ENCODE measurements at regions not wholly inside any gene's neighbourhood (a gene's known extent, or its start where the extent isn't known, plus 50 kb on each side); places are given as distances from the start of the nearest gene placed in this dataset.

DNA sequence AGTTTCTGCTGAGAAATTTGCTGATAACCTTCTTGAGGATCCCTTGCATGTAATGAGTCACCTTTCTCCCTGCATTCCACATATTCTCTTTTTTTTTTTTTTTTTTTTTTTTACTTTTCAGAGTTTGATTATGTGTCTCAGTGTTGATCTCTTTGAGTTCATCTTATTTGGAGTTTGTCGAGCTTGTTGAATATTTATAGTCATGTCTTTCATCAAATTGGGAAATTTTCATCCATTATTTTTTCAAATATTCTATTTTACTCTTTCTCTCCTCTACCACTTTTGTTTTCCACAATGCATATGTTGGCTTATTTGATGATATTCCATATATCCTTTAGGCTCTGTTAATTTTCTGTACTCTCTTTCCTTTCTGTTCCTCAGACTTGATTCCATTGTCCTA, 136.1 kb downstream of the MAD2L1 start:
- DNase-seq: no peak

DNA sequence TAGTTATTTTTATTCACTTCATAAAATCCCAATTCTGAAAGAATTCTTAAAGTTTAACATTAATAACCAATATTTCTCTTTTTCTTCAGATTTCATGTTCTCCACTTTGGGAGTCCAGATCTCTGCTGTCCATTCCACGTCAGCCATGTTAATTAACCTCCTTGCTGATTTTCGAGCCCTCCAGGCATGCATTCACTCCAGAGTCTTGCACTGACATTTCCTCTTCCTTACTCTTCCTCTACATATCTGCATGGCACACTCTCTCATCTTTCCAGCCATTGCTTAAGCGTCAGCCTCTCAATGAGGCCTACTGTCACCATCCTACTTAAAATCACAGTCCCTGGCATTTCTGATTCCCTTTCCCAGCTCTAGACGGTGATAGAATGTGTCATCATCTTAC, 144.8 kb downstream of the MAD2L1 start:
- no peak for DNase-seq

DNA sequence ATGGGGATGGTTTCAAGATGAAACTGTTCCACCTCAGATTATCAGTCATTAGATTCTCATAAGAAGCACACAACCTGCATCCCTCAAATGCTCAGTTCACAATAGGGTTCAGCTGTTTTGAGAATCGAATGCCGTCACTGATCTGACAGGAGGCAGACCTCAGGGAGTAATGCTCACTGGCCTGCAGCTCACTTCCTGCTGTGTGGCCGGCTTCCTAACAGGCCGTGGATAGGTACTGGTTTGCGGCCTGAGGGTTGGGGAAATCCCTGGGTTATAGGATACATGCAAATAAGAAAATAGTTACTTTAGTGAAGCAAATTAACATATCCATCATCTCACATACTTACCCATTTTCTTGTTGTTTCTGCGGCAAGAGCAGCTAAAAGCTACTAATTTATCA, 160.4 kb downstream of the MAD2L1 start:
- no peak for DNase-seq

DNA sequence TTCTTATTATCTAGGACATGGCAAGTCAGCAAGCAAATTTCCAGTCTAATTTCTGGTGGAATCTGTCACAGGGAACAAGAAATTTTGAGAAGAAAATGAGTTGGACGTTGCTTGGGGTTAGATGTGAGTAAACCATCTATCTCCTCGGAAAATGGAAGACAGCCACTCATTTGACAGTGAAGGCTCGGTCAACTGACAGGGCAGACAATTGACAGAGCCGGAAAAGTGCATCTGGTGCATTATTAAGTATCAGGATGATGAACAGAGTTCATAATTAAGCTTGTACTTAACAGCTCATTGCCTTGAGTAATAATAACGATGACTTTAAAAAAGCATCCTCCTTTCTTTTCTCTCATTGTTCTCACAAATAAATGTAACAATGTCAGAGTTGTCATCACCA, 168.4 kb downstream of the MAD2L1 start:
- DNase-seq: no peak

DNA sequence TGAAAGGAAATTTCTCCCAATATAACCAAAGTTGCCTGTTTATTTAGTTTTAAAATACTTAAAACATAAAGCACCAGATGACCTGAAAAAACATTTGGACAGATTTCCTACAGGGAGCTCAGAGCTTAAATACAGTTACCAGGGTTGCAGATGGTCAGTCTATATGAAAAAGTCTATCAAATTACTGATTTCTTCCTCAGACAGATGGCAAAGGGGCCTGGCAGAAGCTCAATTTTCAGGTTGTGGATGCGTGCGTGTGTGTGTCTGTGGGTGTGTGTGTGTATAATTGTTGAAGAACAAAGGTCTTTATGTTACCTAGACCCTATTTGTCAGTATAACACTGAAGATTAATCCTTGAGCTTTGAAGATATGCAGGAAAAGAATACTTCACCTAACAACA, 169.4 kb downstream of the MAD2L1 start:
- no peak for DNase-seq

DNA sequence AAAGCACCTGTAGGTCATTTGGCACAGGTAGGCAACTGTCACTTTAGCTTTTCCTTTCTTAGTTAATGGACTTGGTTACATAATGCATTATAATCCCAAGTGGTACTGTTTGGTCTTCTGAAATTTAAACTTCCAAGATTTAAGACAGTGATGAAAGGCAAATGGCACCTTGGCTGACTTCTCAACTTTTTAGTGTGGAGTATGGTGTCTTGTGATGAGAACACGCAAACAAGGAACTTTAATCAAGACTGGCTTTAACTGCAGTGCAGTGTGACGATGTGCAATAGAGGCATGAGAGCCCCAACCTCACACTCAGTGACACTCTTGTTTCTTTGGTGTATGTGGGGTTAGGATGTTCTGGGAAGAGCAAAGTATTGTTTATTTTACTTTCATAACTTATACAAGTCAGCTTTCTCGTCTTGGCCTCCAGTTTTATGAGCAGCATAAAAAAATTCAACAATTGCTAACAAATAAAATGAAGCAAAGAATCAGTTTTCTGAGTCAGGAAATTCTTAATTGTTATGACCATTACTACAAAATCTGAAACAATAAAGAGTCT, 171.9 kb downstream of the MAD2L1 start:
- DNase-seq: no peak

DNA sequence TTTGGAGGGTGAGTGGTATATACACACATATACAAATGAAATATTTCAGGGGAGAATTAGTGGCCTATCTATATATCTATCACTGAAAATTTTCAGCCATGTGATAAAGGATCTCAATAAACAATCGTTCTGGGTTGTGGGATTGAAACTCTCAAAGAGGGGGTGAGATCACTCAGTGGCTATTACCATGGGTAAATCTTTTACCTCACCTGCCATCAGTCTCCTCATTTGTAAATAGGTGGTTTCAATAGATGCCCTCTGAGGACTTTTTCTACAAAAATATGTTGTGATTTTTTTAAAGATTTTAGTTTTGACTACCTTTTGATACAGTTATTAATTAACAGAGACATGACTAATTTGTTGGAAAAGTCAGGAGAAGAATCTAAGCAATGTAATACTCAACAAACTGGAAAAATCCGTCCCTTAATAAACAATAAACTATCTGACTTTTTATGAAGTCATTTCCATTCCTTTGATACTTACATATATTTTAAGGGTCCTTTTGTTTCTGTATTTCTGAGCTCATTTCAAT, 192.8 kb downstream of the MAD2L1 start:
- DNase-seq: no peak

DNA sequence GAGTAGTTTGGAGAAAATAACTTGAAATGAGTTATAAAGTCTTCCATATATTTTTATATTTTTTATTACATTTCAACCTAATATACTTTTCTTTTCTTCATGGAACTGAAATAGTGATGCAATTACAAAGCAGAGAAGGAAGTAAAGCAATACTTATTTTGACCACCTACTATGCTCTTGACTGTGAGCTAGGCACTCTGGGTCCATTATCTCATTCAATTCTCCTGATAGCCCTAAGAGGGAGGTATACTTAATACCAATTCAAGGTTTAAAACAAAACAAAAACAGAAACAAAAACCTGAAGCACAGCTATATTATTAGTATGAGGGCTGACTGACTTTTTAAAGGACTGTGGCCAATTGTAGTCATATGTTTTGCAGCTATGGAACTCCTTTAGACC, 193.5 kb downstream of the MAD2L1 start:
- DNase-seq: no peak

DNA sequence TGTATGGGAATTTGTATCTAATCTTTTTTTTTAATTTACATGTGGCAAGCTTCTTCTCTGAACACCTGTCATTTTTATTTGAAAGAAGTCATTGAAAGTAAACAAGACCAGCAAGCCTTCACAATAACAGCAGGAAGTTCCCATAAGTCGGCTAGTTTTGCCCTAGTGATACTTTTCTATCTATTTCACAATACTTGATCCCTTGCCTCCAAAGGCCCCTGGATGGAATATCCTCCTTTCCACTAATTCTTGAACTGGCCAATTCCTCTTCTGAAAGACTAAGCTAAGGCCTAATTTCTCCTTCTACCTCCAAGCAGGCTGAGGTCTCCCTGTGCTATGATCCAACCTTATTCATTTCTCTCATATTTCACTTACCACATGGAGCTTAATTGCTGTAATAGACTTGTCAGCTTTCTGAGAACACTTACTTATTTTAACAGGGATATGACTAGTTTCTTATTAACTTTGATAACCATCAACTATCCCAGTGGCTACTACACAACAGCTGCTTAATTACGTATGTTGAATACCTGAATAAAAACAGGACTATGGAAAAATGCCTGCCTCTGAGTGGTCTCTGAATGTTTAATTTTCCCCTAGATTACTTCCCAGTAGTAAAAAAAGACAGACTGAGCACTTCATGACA, 194.2 kb downstream of the MAD2L1 start:
- no peak for DNase-seq

DNA sequence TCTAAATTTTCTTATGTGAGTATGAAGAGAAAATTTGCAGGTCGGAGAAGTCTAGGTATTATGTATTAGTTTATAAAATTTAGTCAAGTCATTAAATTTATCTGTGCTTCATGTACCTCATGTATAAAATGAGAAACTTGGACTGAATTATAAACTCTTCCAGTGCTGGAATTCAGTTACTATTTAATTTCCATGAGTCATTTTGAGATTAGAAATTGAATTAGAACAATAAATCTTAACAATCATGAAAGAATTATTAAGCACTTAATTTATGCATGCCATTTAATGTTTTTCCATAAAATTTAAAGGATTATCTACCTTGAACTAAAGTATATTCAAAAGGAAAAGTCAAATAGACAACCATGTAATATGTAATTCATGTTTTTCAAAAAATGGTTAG, 195.8 kb downstream of the MAD2L1 start:
- no peak for DNase-seq

DNA sequence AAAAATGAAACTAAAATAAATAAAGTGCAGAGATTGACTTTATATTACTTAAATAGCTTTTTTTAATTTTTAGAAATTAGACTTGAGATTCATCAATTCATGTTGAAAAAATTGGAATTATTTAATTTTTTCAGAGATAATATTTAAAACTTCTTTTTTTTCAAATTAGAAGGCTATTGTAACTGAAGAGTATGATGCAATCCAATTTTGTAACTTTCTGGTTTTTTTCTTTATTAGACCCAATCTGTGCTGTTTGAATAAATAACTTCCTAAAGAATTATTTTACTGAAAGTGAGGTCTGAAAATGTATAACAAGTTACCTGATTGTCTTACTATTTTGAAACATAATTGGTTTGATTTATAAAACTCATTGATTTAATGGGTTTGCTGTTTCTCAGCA, 200.9 kb downstream of the MAD2L1 start:
- no peak for DNase-seq

DNA sequence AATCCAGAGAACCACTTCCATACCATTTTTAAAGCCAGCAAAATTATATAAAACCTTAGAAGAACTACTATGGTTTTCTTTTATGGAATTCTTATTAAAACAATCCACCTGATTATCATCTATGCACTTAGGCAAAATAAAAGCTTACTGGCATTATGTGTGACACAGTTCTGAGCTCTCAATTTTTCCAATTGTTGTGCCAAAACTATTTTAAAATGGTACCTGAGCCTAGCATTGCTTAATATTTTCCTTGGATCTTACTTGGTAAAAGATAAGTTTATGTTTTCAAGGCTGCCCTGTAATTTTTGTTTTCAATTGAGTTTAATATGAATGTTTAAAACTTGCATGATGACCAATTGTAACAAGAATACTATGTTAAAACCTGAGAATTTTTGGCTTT, 201.3 kb downstream of the MAD2L1 start:
- no peak for DNase-seq

DNA sequence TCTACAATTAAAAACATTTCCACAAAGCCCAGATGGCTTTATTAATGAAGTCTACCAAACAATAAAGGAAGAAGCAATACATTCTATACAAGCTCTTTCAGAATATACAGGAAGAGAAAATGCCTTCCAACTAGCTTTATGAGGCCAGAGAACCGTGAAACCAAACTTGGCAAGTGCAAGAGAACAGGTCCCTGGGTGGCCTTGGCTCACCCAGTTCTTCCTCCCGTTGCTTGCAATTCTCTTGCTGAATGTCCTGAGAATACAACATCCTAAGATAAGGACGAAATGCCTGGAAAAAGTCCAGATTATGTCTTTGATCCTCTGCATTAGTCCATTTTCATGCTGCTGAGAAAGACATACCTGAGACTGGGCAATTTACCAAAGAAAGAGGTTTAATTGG, 204.9 kb downstream of the MAD2L1 start:
- DNase-seq: no peak

DNA sequence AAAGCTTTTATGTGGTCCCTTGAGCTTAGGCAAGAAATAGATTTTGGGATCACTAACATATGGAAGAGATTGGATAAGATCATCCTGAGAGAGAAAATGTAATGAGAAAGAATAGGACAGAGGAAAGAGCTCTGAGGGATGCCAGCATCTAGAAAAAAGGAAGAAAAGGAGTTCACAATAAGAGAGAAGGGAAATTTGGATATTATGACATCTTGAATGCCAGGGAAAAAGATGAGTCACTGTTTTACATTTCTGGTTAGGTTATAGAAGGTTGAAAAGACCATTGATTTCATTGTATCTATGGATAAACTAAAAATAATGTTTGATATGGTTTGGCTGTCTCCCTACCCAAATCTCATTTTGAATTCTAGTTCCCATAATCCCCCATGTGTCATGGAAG, 208.5 kb downstream of the MAD2L1 start:
- DNase-seq: no peak

DNA sequence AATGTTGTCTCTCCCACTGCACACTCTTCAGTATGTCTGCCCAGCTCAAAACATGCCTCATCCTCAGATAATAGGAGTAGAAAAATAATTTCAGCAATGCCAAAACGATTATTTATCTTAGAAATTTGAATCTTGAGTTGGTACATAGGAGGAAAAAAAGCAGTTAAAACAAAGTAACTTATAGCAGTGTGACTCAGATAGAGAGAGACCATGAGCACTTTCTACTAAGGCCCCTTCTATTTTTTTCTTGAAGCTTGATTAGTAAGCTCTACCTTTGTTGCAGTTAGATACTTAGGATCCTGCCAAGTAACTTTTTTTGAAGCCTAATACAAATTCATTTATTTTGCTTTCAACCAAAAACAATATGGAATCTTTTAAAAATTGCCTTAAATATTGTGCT, 212.3 kb downstream of the MAD2L1 start:
- DNase-seq: no peak

DNA sequence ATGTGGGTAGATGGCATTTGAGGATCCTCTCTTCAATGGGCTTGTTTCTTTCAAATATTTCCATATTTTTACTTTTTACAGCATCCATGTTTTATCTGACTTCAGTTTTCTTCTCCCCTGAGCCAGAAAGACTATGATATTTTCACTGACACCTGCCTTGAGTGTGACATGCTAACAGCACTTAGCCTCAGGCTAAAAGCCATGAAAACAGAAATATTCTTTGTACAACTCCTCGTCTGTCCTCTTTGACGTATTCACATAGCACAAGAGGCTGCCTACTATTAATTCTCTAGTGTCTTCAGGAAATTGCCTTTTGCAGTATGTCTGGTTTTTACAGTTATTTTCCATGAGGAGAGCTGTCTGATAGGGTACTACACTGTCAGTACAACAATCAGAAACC, 215.0 kb downstream of the MAD2L1 start:
- DNase-seq: no peak

DNA sequence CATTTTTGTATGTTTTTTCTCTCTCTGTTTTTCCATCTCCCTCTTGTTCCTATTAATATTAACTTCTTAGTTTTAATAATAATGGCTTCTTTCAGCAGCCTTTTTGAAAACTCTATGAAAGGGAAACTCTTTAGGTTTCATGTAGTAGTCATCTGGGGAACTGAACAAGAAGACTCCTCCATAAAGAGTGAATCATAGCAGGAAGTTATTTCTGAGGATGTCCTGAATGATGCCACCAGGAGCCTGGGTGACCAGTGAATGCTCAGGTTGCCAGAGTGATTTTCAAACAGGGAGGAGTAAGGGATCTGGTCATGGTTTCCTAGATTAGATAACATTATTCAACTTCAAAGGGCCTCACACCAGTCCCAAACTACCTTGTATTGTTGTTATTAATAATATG, 212.8 kb upstream of the PDE5A start:
- DNase-seq: no peak

DNA sequence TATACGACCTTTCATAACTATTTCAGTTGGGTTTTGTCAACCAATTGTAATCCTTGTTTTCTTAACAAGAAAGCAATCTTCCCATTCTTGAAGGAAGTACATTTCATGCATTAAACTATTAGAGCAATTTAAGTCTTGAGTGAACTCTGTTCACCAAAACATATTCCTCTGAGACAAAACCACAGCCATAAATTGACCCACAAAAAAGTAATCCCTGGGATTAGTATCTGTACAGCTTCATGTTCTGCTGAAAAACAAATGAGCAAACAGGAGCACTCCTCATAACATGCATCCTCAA, 207.0 kb upstream of the PDE5A start:
- no peak for DNase-seq

DNA sequence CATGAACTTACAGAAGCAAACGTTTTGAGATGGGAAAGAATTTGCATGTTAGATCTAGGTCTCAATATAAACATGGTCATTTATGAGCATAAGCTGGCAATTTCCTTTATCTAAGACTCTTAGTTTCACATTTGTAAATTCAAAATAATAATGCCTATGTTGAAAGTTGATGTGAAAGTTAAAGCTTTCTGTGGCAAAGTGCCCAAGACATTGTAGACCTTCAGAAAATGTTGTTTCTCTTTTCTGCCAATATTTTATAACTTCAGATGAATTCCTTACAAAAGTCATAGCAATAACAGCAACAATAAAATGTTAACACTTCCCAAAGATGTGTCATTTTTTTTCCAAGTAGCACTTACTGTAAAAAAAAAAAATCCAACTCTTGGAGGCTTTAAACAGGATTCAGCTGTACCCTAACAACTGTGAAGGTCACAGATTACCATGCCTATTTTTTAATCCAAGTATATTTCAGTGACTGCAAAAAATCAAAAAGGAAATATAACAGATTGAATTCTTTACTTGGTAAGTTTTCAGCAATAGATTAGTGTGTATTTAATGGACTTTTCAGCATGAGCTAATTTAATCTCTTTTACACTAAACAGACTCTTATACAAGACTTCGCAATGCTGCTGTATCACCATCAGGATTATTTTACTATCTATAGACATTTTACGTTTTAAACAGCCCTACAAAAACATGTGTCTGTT, 206.5 kb upstream of the PDE5A start:
- no peak for DNase-seq

DNA sequence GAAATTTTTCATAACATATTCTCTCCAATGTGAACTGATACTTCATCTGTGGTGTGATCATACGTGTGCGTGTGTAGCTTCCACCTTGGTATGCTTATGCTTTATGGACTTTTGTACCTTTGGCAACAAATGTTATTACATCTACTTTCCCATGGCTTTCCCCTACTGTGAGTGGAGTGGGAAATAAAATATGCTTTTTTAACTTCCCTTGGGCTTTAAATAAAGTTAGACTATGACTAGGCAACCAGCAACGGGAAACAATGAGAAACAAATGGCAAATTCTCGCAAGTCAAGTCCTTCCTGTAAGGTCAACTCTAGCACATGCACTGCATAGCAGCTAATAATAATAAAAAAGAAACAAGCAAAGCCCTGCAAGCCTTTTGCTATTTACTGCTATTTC, 205.0 kb upstream of the PDE5A start:
- no peak for DNase-seq

DNA sequence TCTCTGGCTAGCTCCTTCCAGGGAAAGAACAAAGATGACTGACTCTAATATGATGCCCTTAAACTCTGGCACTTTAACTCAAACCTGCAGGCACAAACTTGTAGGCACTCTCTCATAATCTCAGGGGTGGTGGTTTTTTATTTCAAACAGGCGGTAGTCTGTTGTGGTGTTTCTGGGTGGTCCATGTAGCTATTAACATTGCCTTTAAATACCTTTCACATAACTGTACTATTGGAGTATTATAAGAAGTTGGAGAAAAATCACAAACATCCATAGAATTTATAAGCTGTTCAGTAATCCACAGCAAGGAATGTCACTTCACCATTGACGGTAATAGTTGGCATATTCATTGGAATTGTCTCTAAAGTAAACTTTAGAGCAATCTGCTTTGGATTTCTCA, 204.2 kb upstream of the PDE5A start:
- DNase-seq: no peak

DNA sequence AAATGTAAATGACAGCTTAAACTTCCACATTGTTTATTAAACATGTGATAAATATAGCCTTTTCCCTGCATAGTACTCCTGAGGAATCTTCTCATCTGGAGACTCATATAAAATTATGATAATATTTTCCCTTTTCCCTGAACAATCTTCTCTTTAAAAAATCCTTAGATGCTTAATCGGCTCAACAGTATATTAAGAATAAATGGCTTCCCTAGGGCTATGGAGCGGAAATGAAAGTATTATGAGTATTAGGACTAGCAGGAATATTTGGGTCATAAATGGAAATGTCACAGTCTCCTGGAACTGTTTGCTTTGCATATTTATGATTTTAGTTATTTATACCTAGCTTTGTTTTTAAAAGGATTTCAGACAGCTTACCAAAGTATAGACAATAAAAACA, 200.7 kb upstream of the PDE5A start:
- no peak for DNase-seq

DNA sequence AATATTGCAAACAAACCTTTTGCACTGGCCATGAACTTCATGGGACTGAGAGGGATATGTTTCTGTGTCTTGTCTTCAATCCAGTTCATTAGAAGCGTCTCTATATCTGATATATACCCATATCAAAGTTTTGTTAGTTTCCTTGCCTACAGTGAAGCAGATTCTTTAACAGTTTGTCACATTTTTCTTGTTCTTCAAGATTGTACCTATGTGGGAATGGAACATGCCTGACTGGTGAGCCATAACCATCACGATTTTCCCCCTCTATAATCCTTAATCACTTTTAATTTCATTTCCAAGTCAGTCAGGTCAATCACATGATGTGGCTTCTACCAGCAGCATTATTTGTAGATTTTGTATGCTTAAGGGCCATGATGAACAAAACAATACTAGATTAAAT, 197.1 kb upstream of the PDE5A start:
- DNase-seq: no peak

DNA sequence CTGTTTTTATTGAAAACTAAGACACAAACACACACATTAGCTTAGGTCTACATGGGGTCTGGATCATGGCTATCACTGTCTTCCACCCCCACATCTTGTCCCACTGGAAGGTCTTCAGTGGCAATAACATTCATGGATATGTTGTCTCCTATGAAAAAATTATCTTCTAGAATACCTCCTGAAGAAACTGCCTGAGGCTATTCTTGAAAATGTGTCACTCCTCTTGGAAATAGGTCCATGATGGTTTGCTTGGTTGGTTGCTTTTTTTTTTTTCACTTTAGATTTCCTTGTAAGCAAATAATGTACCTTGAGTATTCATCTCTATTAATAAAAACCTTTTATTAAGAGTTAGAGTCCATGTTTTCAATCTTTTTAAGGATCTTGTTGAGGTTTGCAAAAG, 195.3 kb upstream of the PDE5A start:
- no peak for DNase-seq

DNA sequence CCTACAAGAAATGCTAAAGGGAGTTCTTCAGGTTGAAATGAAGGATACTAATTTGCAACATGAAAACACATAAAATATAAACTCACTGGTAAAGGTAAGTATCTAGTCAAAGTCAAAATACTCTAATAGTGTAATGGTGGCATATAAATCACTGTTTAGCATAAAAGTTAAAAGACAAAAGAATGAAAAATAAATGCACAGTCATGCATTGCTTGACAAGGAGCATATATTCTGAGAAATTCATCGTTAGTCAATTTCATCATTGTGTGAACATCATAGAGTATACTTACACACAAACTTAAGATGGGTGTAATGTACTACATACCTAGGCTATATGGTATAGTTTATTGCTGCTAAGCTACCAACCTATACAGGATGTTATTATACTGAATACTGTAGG, 194.4 kb upstream of the PDE5A start:
- DNase-seq: no peak
